ENCODE measurements at regions not wholly inside any gene's neighbourhood (a gene's known extent, or its start where the extent isn't known, plus 50 kb on each side); places are given as distances from the start of the nearest gene placed in this dataset.

DNA sequence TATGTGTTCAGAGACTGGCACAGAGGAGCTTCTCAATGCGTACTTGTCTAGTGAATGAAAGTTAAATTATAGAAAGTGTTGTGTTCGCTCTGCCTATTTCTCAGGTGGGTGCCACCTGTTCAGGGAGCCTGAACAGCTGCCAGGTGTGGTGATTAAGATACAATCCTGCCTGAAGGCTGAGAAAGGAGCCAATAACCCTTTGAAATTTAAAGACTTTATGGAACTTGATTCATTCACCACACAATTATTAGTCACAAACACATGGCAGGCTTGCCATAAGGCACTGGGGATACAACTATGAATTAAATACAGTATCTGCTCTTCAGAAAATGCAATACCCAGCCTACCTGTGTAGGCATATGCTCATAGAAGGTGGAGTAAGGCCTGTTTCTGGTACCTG lies 92.9 kb upstream of the AMOTL1 start:
- no TSS peak for BruUV-seq (replicated peaks)
- Histone ChIP-seq H3K9me3 (ENCODE audit: control insufficient read depth, insufficient read depth, low read depth, low read length) (no peaks in the 10 kb centered on the region), H3K4me1 (ENCODE audit: control insufficient read depth, insufficient read depth, low read length) (no peaks in the 10 kb centered on the region), H3K27ac (ENCODE audit: low read length) (no peak overlapping the region), H3K36me3 (ENCODE audit: control insufficient read depth, insufficient read depth, low read length) (no peaks in the 10 kb centered on the region), H3K27me3 (ENCODE audit: control insufficient read depth, insufficient read depth, low read length) (no peaks in the 10 kb centered on the region), H3K4me3 (ENCODE audit: low read depth in 2 of 2, low read length in 2 of 2) (no peak overlapping the region)
- ChIA-PET CTCF (no interaction called here), POLR2A (no interaction called here)
- TF ChIP-seq TCF7L2 (IDR thresholded peaks at IDR 0.05; ENCODE audit: low read depth, low read length), result no peak
- DNase-seq (ENCODE audit: low read depth, low spot score), result no peak
- intact Hi-C loops (cut with micrococcal nuclease; ENCODE audit: unreplicated experiment), result no loop called here
- in situ Hi-C loops (cut with HindIII; ENCODE audit: low pct_unique_long_range_greater_than_20kb, low sequenced_read_pairs), result no loop called here
- no peak for ATAC-seq

DNA sequence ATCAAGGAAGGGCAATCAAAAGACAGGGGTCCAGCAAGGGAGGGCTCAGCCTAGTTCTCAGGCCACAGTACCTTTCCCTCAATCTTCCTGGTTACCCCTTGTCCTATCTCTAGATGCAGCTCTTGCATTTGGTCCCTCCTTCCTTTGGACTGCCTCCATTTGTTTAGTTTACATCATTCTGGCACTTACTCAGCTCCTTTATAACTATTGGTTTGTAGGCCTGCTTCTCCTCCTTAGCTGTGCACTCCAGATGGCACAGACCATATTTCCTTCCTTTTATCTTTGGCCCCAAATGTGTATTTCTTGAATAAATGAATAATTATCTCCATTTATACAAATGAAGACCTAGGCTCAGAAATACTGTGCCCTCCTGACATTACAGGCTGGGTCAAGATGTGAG lies 92.3 kb upstream of the AMOTL1 start:
- in situ Hi-C loops (cut with HindIII; ENCODE audit: low pct_unique_long_range_greater_than_20kb, low sequenced_read_pairs) (no loop called here), intact Hi-C loops (cut with micrococcal nuclease; ENCODE audit: unreplicated experiment) (no loop called here)
- Histone ChIP-seq H3K4me3 (ENCODE audit: low read depth in 2 of 2, low read length in 2 of 2) (no peak overlapping the region), H3K4me1 (ENCODE audit: control insufficient read depth, insufficient read depth, low read length) (no peaks in the 10 kb centered on the region), H3K27ac (ENCODE audit: low read length) (no peak overlapping the region), H3K9me3 (ENCODE audit: control insufficient read depth, insufficient read depth, low read depth, low read length) (no peaks in the 10 kb centered on the region), H3K27me3 (ENCODE audit: control insufficient read depth, insufficient read depth, low read length) (no peaks in the 10 kb centered on the region), H3K36me3 (ENCODE audit: control insufficient read depth, insufficient read depth, low read length) (no peaks in the 10 kb centered on the region)
- DNase-seq (ENCODE audit: low read depth, low spot score) (no peak), ATAC-seq (no peak)
- ChIA-PET CTCF (no interaction called here), POLR2A (no interaction called here)
- no TSS peak for BruUV-seq (replicated peaks)
- no peak for TF ChIP-seq REST (IDR thresholded peaks at IDR 0.05; ENCODE audit: insufficient read depth in 1 of 2, low read depth in 2 of 2, low read length in 1 of 2)
- TF ChIP-seq TCF7L2 (IDR thresholded peaks at IDR 0.05; ENCODE audit: low read depth, low read length), result no peak
- no peak for TF ChIP-seq POLR2AphosphoS5 (IDR thresholded peaks at IDR 0.05; ENCODE audit: low read depth, low read length)
- TF ChIP-seq, protein P1, sequence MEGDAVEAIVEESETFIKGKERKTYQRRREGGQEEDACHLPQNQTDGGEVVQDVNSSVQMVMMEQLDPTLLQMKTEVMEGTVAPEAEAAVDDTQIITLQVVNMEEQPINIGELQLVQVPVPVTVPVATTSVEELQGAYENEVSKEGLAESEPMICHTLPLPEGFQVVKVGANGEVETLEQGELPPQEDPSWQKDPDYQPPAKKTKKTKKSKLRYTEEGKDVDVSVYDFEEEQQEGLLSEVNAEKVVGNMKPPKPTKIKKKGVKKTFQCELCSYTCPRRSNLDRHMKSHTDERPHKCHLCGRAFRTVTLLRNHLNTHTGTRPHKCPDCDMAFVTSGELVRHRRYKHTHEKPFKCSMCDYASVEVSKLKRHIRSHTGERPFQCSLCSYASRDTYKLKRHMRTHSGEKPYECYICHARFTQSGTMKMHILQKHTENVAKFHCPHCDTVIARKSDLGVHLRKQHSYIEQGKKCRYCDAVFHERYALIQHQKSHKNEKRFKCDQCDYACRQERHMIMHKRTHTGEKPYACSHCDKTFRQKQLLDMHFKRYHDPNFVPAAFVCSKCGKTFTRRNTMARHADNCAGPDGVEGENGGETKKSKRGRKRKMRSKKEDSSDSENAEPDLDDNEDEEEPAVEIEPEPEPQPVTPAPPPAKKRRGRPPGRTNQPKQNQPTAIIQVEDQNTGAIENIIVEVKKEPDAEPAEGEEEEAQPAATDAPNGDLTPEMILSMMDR (IDR thresholded peaks at IDR 0.05), result no peak
- TF ChIP-seq SIN3A (IDR thresholded peaks at IDR 0.05; ENCODE audit: borderline replicate concordance, insufficient read depth, low read depth, low read length), result no peak

GRCh38 chr11:94676814-94677213 lies 91.3 kb upstream of the AMOTL1 start:
- in situ Hi-C loops (cut with HindIII; ENCODE audit: low pct_unique_long_range_greater_than_20kb, low sequenced_read_pairs), result no loop called here
- ChIA-PET POLR2A (no interaction called here), CTCF (no interaction called here)
- Histone ChIP-seq H3K4me3 (ENCODE audit: low read depth in 2 of 2, low read length in 2 of 2) (no peak overlapping the region), H3K27me3 (ENCODE audit: control insufficient read depth, insufficient read depth, low read length) (no peaks in the 10 kb centered on the region), H3K27ac (ENCODE audit: low read length) (no peak overlapping the region), H3K4me1 (ENCODE audit: control insufficient read depth, insufficient read depth, low read length) (no peaks in the 10 kb centered on the region), H3K36me3 (ENCODE audit: control insufficient read depth, insufficient read depth, low read length) (no peaks in the 10 kb centered on the region), H3K9me3 (ENCODE audit: control insufficient read depth, insufficient read depth, low read depth, low read length) (no peaks in the 10 kb centered on the region)
- ATAC-seq (no peak), DNase-seq (ENCODE audit: low read depth, low spot score) (no peak)
- BruUV-seq (replicated peaks), result no TSS peak
- intact Hi-C loops (cut with micrococcal nuclease; ENCODE audit: unreplicated experiment), result no loop called here
- TF ChIP-seq TCF7L2 (IDR thresholded peaks at IDR 0.05; ENCODE audit: low read depth, low read length) (no peak), REST (IDR thresholded peaks at IDR 0.05; ENCODE audit: insufficient read depth in 1 of 2, low read depth in 2 of 2, low read length in 1 of 2) (no peak), SIN3A (IDR thresholded peaks at IDR 0.05; ENCODE audit: borderline replicate concordance, insufficient read depth, low read depth, low read length) (no peak), POLR2AphosphoS5 (IDR thresholded peaks at IDR 0.05; ENCODE audit: low read depth, low read length) (no peak)
- TF ChIP-seq, protein P1 (IDR thresholded peaks at IDR 0.05), result no peak

All from Panc1 (cell line).